NCI-H1048 (cell line): ENCODE measurements at regions not wholly inside any gene's neighbourhood (a gene's known extent, or its start where the extent isn't known, plus 50 kb on each side); places are given as distances from the start of the nearest gene placed in this dataset.
A peak's percentile ranks its signal among the peaks of the same experiment; 100 is the strongest.
"Not testable (repeated sequence)": the region's sequence is repeated elsewhere in the genome, so short reads cannot be mapped to it uniquely, and the experiment has no call there.

Experiments used
- DNase-seq: peaks from one replicate; lab custom pipeline; 2025; lab: John Stamatoyannopoulos, UW

DNA sequence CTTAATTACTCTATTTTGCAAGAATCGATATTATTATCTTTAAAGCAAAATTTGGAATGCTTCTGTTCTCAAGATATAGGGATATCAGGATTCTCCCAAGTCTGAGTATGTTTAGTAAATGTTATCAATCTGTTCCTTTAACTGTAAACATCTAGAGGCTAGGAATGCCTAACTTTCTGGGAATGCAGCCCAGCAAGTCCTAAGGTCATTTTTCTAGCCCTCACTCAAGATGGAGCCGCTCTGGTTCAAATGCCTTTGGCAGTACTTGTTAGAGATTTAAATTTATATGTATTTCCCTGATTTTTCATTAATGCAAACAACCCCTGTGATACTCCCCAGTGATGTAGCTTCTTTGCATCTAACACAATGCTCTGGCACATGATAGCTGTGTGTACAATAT lies 623.8 kb upstream of the LCORL start:
- DNase-seq, result no peak

- no peak for DNase-seq
Observed at GRCh38 chr4:18641334-18641733, 619.8 kb upstream of the LCORL start.

DNA sequence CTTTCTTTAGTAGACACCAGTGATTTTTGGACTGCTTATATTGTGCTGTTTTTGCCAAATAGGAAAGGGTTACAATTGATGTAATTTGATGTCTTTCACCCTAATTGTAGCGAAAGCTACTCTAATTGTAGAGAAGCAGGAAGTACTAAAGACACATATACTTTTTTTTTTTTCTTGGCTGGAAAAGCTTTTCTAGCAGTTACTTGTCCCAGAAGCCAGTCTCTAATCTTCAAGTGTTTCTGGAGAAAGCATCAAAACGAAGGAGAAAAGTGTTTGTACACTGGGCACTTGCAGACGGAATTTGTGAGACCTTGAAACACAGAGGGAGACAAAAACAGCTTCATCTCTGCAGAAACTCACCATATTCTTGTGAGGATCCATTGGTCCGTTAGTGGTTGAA lies 616.5 kb upstream of the LCORL start:
- no peak for DNase-seq

GRCh38 chr4:18636001-18636585 lies 614.5 kb upstream of the LCORL start:
- no peak for DNase-seq

DNA sequence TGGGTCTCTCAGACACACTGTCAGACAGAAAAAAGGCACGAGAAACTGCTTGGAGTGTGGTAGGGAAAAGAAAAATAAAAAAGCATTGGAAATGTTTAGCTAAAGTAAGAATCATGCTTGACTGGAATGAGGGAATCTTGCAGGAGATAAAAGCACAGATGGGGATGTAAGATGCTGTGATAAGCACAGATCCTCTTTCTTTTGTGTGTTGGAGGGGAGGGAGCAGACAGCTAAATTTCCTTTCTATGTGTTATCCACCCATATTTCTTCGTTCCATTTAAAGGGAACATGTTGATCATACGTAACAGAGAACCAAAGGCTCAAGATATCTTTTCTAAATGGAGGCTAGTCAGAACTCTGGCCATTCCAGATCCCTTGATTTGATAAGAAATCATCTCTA lies 614.0 kb upstream of the LCORL start:
- no peak for DNase-seq

DNA sequence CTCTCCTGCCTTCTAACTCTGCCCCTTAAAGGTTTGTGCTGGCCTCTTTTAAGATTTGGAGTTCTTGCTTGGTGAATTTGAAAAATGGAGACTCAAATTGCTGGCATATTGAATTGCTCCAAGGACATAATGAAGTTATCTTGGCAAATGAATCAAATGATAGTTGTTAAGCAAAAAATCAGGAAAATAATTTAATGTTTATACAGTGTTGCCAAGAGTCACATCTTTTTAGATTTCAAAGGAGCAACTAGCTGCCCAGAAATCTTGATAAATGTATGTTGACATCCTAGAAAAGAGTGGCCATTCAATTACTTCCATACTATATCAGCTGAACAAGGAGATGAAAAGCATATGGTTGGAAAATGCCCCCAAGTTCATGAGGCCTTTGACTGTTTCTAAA lies 610.0 kb upstream of the LCORL start:
- DNase-seq, result no peak

GRCh38 chr4:18630218-18631110 lies 608.9 kb upstream of the LCORL start:
- DNase-seq, result no peak

DNA sequence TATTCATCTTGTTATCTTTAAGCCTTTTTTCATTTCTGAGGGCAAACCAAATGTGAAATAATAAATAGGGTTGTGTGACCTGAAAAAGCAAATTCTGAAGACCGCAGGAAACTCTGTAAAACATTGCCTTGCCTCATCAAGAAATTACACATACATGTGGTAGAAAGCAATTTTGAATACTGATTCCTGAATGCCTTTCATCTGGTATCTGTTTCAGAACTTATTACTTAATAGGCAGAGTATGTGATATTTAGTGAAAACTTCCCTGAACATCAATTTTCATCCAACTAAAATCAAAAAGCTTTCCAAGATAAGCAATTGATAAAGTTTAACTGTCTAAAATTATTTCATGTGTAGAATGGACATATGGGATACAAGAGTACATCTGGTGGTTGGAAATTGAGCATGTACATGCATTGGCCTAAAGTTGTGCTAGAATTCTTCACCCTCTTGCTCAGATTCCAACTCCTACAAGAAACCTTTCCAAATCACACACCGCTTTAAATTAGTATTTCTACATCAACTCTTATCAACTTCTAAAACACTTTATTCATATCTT lies 606.0 kb upstream of the LCORL start:
- no peak for DNase-seq

GRCh38 chr4:18626996-18627395 lies 605.4 kb upstream of the LCORL start:
- no peak for DNase-seq

- no peak for DNase-seq
Observed at GRCh38 chr4:18626366-18626765, 604.8 kb upstream of the LCORL start.

DNA sequence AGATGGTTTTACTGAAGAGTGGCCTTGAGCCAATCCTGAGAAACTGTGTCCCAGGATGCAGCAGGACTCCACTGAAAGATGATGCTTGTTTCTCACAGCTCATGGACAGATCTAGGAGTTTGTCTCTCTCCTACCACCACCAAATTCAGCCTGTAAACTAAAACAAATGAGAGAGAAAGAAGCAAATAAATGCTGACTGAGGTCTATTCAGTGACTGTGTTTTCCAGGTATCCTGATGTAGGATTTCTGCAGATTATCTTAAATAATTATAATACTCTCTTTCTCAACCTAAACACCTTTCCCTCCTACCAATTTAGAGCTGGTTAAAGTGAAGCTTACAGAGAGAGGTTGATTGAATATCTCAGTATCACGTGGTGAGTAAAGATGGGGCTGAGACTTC lies 599.6 kb upstream of the LCORL start:
- DNase-seq, result no peak

- no peak for DNase-seq
Observed at GRCh38 chr4:18616720-18617119, 595.2 kb upstream of the LCORL start.

DNA sequence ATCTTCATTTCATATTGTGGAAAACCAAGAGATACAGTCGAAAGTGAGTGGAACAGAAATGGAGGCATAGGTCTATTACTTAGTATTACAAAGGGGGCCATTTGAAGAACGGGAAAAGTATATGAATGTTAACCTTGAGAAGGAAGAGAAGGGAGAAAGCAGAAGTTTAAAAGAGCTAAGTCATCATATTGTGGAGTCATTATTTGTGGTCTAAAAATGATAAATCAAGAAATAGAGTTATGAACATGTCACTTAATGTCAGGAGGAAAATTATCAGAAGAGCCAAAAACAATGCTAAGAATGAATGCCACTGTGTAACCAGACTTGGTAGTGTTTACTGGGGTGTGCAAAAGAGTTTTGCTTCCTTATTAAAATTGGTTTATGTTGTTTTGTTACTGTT lies 589.5 kb upstream of the LCORL start:
- DNase-seq, result no peak

DNA sequence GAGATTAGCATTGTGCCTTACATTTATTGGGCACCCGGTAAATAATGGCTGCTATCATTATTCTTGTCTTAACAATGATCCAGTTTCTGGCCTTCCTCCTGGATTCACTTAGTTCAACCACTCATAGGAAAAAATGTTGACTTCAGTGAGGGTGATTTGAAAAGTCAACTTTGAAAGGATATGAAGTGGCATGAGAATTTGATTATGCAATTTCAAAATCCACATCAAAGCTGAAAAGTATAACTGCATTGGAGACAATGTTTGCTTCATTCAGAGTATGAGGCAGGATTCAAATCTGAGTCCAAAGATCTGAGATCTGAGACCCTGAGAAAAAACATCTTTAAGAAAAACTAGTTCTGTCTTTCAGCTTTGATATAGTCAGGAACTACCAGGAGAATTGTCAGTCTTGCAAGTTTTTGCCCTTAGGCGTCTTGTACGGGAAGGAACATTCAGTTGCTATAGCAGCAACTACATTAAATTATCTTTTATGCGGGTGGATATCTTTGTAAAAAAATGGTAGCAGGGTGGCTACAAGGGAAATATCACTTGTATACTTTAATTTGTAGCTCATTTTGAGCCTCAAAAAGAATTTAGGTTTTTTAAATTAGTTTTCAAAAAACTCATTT lies 587.5 kb upstream of the LCORL start:
- DNase-seq, result no peak

- not testable (repeated sequence) for DNase-seq
Observed at GRCh38 chr4:18602610-18603009, 581.1 kb upstream of the LCORL start.

GRCh38 chr4:18593297-18594002 lies 571.9 kb upstream of the LCORL start:
- peak; percentile 19 for DNase-seq

- no peak for DNase-seq
Observed at GRCh38 chr4:18582841-18583240, 561.3 kb upstream of the LCORL start.

DNA sequence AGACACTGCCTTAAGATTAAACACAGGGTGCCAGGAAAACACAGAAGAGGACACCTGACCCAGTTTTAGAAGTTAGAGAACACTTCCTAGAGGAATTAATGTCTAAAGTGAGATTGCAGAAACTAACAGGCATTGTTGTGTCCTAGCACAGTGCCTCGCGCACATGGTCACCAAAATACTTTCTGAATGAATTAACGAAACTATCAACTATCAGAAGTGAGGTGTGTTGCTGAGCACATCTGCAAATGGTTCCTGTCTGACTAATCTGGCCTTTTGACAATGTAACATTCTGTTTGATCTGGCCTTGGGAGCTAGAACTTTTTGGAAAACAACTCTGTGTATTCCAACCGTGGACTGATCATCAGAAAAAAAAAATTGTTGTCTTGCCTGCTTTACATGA lies 556.8 kb upstream of the LCORL start:
- no peak for DNase-seq

DNA sequence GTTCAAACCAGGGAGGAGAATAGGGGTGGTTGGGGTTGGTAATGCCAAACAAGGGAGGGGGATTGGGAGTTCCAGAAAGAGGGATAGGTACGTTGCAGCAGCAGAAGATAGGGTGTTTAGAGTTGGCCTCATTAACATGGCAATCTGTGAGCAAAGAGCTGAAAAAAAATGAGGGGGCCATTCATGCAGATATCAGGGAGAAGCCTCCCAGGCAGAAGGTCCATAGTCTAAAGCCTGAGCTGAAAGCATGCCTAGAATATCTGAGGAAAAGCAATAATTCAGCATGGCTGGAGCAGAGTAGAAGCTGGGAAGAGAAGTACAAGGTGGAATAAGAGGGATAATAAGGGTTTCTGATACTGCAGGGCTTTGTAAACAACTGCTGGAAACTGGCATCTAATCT lies 550.9 kb upstream of the LCORL start:
- no peak for DNase-seq

DNA sequence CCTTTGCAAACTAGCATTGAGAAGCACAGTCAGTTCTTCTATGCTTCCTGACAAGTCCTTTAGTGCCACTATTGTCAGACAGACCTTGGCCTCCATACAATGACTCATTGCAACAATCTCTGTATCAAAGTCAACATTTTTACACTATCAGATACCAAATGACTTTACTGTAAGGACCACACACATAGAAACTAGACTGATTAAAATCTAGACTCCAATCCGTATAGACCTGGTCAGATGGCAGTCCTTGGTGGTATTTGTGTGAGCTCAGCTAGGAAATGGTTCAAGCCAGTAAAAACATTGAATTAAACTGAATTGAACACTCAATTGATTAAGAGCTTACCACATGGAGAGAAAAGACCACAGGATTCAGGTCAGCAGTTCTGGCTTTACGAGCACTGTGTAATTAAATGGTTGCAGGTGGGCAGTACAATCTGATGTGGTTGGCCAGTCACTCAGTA lies 549.8 kb upstream of the LCORL start:
- DNase-seq, result no peak

GRCh38 chr4:18570370-18570769 lies 548.8 kb upstream of the LCORL start:
- no peak for DNase-seq

GRCh38 chr4:18568600-18568999 lies 547.0 kb upstream of the LCORL start:
- DNase-seq, result no peak
